Gastroesophageal sphincter (tissue), 4 donors: ENCODE measurements at regions not wholly inside any gene's neighbourhood (a gene's known extent, or its start where the extent isn't known, plus 50 kb on each side); places are given as distances from the start of the nearest gene placed in this dataset.

Source experiments
- ATAC-seq: fragments of 150-250 bp; one replicate; pipeline ENCODE4 v1.9.1; 2016; ENCODE audit warnings: mild to moderate bottlenecking, moderate library complexity
- H3K27ac ChIP-seq, 4 donors: fragments of 200-600 bp; sonication (generic) in 3 of 4; 1 replicate in 3 of 4; 2 replicates in 1 of 4; pipeline ENCODE4 v1.5.1; 2016 to 2019
- H3K27me3 ChIP-seq: fragments of 200-600 bp; sonication (generic); one replicate; pipeline ENCODE4 v1.5.1; 2019
- H3K36me3 ChIP-seq, 2 donors: fragments of 200-600 bp; sonication (generic); one replicate each; pipeline ENCODE4 v1.5.1; 2019; ENCODE audit warnings: control low read depth in 1 of 2
- H3K4me1 ChIP-seq, 3 donors: fragments of 200-600 bp; sonication (generic); 1 replicate in 2 of 3; 2 replicates in 1 of 3; pipeline ENCODE4 v1.5.1; 2016 to 2019; ENCODE audit warnings: control low read depth in 2 of 3
- H3K4me3 ChIP-seq, 2 donors: fragments of 200-600 bp; sonication (generic); one replicate each; pipeline ENCODE4 v1.5.1; 2019; ENCODE audit warnings: mild to moderate bottlenecking in 1 of 2, moderate library complexity in 1 of 2
- H3K9me3 ChIP-seq, 3 donors: fragments of 200-600 bp; sonication (generic); one replicate each; pipeline ENCODE4 v1.5.1; 2017 to 2019; ENCODE audit warnings: control low read depth in 2 of 3
- CTCF ChIP-seq, 4 experiments: fragments of 200-600 bp in 2 of 4; fragments of 450-650 bp in 2 of 4; sonication (generic) in 1 of 4; IDR thresholded peaks; one replicate each; pipeline ENCODE4 v1.5.1; 2017 to 2019; ENCODE audit warnings: antibody characterized with exemption in 4 of 4, mild to moderate bottlenecking in 2 of 4, moderate library complexity in 2 of 4
- EP300 ChIP-seq: sonication (generic); formaldehyde crosslinking; IDR thresholded peaks from one replicate; pipeline ENCODE4 v1.6.1; 2017; ENCODE audit warnings: antibody characterized with exemption, mild to moderate bottlenecking
- POLR2A ChIP-seq, 2 donors: fragments of 450-650 bp; IDR thresholded peaks; one replicate each; pipeline ENCODE4 v1.6.1; 2017; ENCODE audit warnings: antibody characterized with exemption in 2 of 2, mild to moderate bottlenecking in 2 of 2, moderate library complexity in 1 of 2
- POLR2AphosphoS5 ChIP-seq: sonication (generic); formaldehyde crosslinking; IDR thresholded peaks from one replicate; pipeline ENCODE4 v1.6.1; 2017; ENCODE audit warnings: antibody characterized with exemption
- WGBS, 2 donors: methylation state at CpG; one replicate each; pipeline ENCODE4 v1.1.5; 2018; ENCODE audit warnings: low coverage in 1 of 2; 5-methylcytosine and 5-hydroxymethylcytosine counted together

- H3K9me3 ChIP-seq = no peaks in the 10 kb centered on the region
- H3K4me1 ChIP-seq = no peaks in the 10 kb centered on the region
- WGBS, 2 donors = 89 to 90% methylated on average over 8 to 9 of the region's 9 CpGs
- peaks cover under 1% of the 10 kb centered on the region for H3K27me3 ChIP-seq
- TF ChIP-seq POLR2AphosphoS5 (no peak), POLR2A (IDR thresholded peaks at IDR 0.05) (no peak), CTCF (IDR thresholded peaks at IDR 0.05) (no peak), EP300 (no peak)
- no peak overlapping the region for H3K27ac ChIP-seq
- H3K4me3 ChIP-seq = no peak overlapping the region
- H3K36me3 ChIP-seq = no peaks in the 10 kb centered on the region
- ATAC-seq = no peak
Measured at GRCh38 chr3:73284472-73284871, 223.0 kb downstream of the EBLN2 start.

- H3K27me3 ChIP-seq = peaks cover 3% of the 10 kb centered on the region
- no peaks in the 10 kb centered on the region for H3K4me1 ChIP-seq
- H3K36me3 ChIP-seq = no peaks in the 10 kb centered on the region
- ATAC-seq = no peak
- WGBS, 2 donors = 89 to 90% methylated on average over 2 to 3 of the region's 7 CpGs
- TF ChIP-seq POLR2A (IDR thresholded peaks at IDR 0.05) (no peak), EP300 (no peak), CTCF (IDR thresholded peaks at IDR 0.05) (no peak), POLR2AphosphoS5 (no peak)
- H3K27ac ChIP-seq = no peak overlapping the region
- H3K4me3 ChIP-seq = no peak overlapping the region
- H3K9me3 ChIP-seq = no peaks in the 10 kb centered on the region
Measured at GRCh38 chr3:73291541-73291940, 230.1 kb downstream of the EBLN2 start.

GRCh38 chr3:73292220-73292619 lies 230.8 kb downstream of the EBLN2 start:
- Histone ChIP-seq H3K36me3 (no peaks in the 10 kb centered on the region), H3K9me3 (no peaks in the 10 kb centered on the region), H3K27ac (no peak overlapping the region), H3K27me3 (peaks cover 3% of the 10 kb centered on the region), H3K4me3 (no peak overlapping the region), H3K4me1 (no peaks in the 10 kb centered on the region)
- no peak for TF ChIP-seq CTCF (IDR thresholded peaks at IDR 0.05)
- TF ChIP-seq EP300 = no peak
- TF ChIP-seq POLR2AphosphoS5 = no peak
- no peak for TF ChIP-seq POLR2A (IDR thresholded peaks at IDR 0.05)
- WGBS, 2 donors = 37 to 38% methylated on average over 4 of the region's 4 CpGs
- no peak for ATAC-seq

- WGBS, 2 donors = 63 to 81% methylated on average over 3 to 8 of the region's 8 CpGs
- no peaks in the 10 kb centered on the region for H3K36me3 ChIP-seq
- H3K4me1 ChIP-seq = no peaks in the 10 kb centered on the region
- H3K27ac ChIP-seq = no peak overlapping the region
- TF ChIP-seq POLR2AphosphoS5 (no peak), EP300 (no peak), POLR2A (IDR thresholded peaks at IDR 0.05) (no peak), CTCF (IDR thresholded peaks at IDR 0.05) (no peak)
- ATAC-seq = no peak
- H3K9me3 ChIP-seq = no peaks in the 10 kb centered on the region
- H3K4me3 ChIP-seq = no peak overlapping the region
- H3K27me3 ChIP-seq = peaks cover 2% of the 10 kb centered on the region
Measured at GRCh38 chr3:73294537-73294936, 233.1 kb downstream of the EBLN2 start.

GRCh38 chr3:73295876-73296635 lies 234.6 kb downstream of the EBLN2 start:
- 75 to 76% methylated on average over 9 of the region's 9 CpGs for WGBS, 2 donors
- no peak for TF ChIP-seq EP300
- TF ChIP-seq CTCF (IDR thresholded peaks at IDR 0.05) = no peak
- no peak for TF ChIP-seq POLR2A (IDR thresholded peaks at IDR 0.05)
- no peak for TF ChIP-seq POLR2AphosphoS5
- no peaks in the 10 kb centered on the region for H3K4me1 ChIP-seq
- no peaks in the 10 kb centered on the region for H3K27me3 ChIP-seq
- H3K36me3 ChIP-seq = no peaks in the 10 kb centered on the region
- no peak overlapping the region for H3K4me3 ChIP-seq
- no peak for ATAC-seq
- H3K27ac ChIP-seq = no peak overlapping the region
- no peaks in the 10 kb centered on the region for H3K9me3 ChIP-seq
